ENCODE measurements at regions not wholly inside any gene's neighbourhood (a gene's known extent, or its start where the extent isn't known, plus 50 kb on each side); places are given as distances from the start of the nearest gene placed in this dataset.
"Not testable (repeated sequence)": the region's sequence is repeated elsewhere in the genome, so short reads cannot be mapped to it uniquely, and the experiment has no call there.

- H3K4me1 Mint-ChIP-seq (ENCODE audit: low read depth) = no peaks in the 10 kb centered on the region
- ATAC-seq (no peak), DNase-seq (no peak)
- H3K9me3 Mint-ChIP-seq (ENCODE audit: insufficient read depth) = no peaks in the 10 kb centered on the region
- no peak overlapping the region for H3K27ac Mint-ChIP-seq
- H3K36me3 Mint-ChIP-seq (ENCODE audit: low read depth) = no peaks in the 10 kb centered on the region
- peaks cover 3% of the 10 kb centered on the region for H3K27me3 Mint-ChIP-seq (ENCODE audit: low read depth)
- ChIA-PET CTCF (no interaction called here), POLR2A (no interaction called here)
- H3K4me3 Mint-ChIP-seq = no peak overlapping the region
These were observed 253.4 kb downstream of the SP3 start for GRCh38 chr2:173711816-173712215.

GRCh38 chr2:173713904-173714555, 251.1 kb downstream of the SP3 start:
- ChIA-PET CTCF (no interaction called here), POLR2A (no interaction called here)
- Mint-ChIP-seq H3K9me3 (ENCODE audit: insufficient read depth) (no peaks in the 10 kb centered on the region), H3K4me3 (no peak overlapping the region), H3K36me3 (ENCODE audit: low read depth) (no peaks in the 10 kb centered on the region), H3K27me3 (ENCODE audit: low read depth) (peaks cover 12% of the 10 kb centered on the region), H3K4me1 (ENCODE audit: low read depth) (no peaks in the 10 kb centered on the region), H3K27ac (no peak overlapping the region)
- DNase-seq = no peak
- no peak for ATAC-seq

GRCh38 chr2:173715441-173715840, 249.7 kb downstream of the SP3 start:
- no peaks in the 10 kb centered on the region for H3K4me1 Mint-ChIP-seq (ENCODE audit: low read depth)
- peaks cover 12% of the 10 kb centered on the region for H3K27me3 Mint-ChIP-seq (ENCODE audit: low read depth)
- ATAC-seq (no peak), DNase-seq (no peak)
- ChIA-PET CTCF (interaction anchor here (0.9 kb wide), 1 partner anchor 9 kb away, joined by 4 read pairs; no protein-coding TSS in a partner anchor), POLR2A (no interaction called here)
- no peak overlapping the region for H3K27ac Mint-ChIP-seq
- H3K9me3 Mint-ChIP-seq (ENCODE audit: insufficient read depth) = no peaks in the 10 kb centered on the region
- H3K4me3 Mint-ChIP-seq = no peak overlapping the region
- H3K36me3 Mint-ChIP-seq (ENCODE audit: low read depth) = no peaks in the 10 kb centered on the region

- Mint-ChIP-seq H3K27me3 (ENCODE audit: low read depth) (peaks cover 10% of the 10 kb centered on the region), H3K27ac (no peak overlapping the region), H3K36me3 (ENCODE audit: low read depth) (no peaks in the 10 kb centered on the region), H3K9me3 (ENCODE audit: insufficient read depth) (no peaks in the 10 kb centered on the region), H3K4me3 (no peak overlapping the region), H3K4me1 (ENCODE audit: low read depth) (no peaks in the 10 kb centered on the region)
- ChIA-PET CTCF (no interaction called here), POLR2A (no interaction called here)
- DNase-seq = no peak
- ATAC-seq = no peak
These were observed 248.6 kb downstream of the SP3 start for GRCh38 chr2:173716458-173717052.

GRCh38 chr2:173719471-173719870, 245.7 kb downstream of the SP3 start:
- CTCF ChIA-PET = no interaction called here
- H3K27me3 Mint-ChIP-seq (ENCODE audit: low read depth) = peaks cover 27% of the 10 kb centered on the region
- H3K27ac Mint-ChIP-seq = no peak overlapping the region
- no peak for DNase-seq
- H3K36me3 Mint-ChIP-seq (ENCODE audit: low read depth) = no peaks in the 10 kb centered on the region
- H3K4me3 Mint-ChIP-seq = no peak overlapping the region
- POLR2A ChIA-PET = no interaction called here
- no peaks in the 10 kb centered on the region for H3K9me3 Mint-ChIP-seq (ENCODE audit: insufficient read depth)
- H3K4me1 Mint-ChIP-seq (ENCODE audit: low read depth) = no peaks in the 10 kb centered on the region
- no peak for ATAC-seq

GRCh38 chr2:173720306-173720705, 244.9 kb downstream of the SP3 start:
- Mint-ChIP-seq H3K36me3 (ENCODE audit: low read depth) (no peaks in the 10 kb centered on the region), H3K4me1 (ENCODE audit: low read depth) (no peaks in the 10 kb centered on the region), H3K4me3 (no peak overlapping the region), H3K9me3 (ENCODE audit: insufficient read depth) (no peaks in the 10 kb centered on the region), H3K27me3 (ENCODE audit: low read depth) (peaks cover 28% of the 10 kb centered on the region), H3K27ac (no peak overlapping the region)
- CTCF ChIA-PET = no interaction called here
- no peak for DNase-seq
- no peak for ATAC-seq
- POLR2A ChIA-PET = no interaction called here

- POLR2A ChIA-PET = no interaction called here
These were observed 230.4 kb downstream of the SP3 start for GRCh38 chr2:173734797-173735196.

GRCh38 chr2:173737954-173738575, 227.1 kb downstream of the SP3 start:
- POLR2A ChIA-PET = interaction anchor here (0.6 kb wide), 1 partner anchor 9 kb away, joined by 3 read pairs; no protein-coding TSS in a partner anchor
- DNase-seq; H3K36me3 Mint-ChIP-seq (ENCODE audit: low read depth); H3K27ac Mint-ChIP-seq; H3K4me3 Mint-ChIP-seq; H3K9me3 Mint-ChIP-seq (ENCODE audit: insufficient read depth); ATAC-seq; CTCF ChIA-PET; H3K4me1 Mint-ChIP-seq (ENCODE audit: low read depth): not testable (repeated sequence)
- peaks cover 11% of the 10 kb centered on the region for H3K27me3 Mint-ChIP-seq (ENCODE audit: low read depth)

More at GRCh38 chr2:173734797-173735196, 230.4 kb downstream of the SP3 start:
- DNase-seq = no peak
- Mint-ChIP-seq H3K9me3 (ENCODE audit: insufficient read depth) (no peaks in the 10 kb centered on the region), H3K36me3 (ENCODE audit: low read depth) (no peaks in the 10 kb centered on the region), H3K4me3 (no peak overlapping the region), H3K4me1 (ENCODE audit: low read depth) (no peaks in the 10 kb centered on the region), H3K27ac (no peak overlapping the region), H3K27me3 (ENCODE audit: low read depth) (peaks cover 2% of the 10 kb centered on the region)
- CTCF ChIA-PET = no interaction called here
- ATAC-seq = no peak

- H3K27ac Mint-ChIP-seq = no peak overlapping the region
These were observed 226.2 kb downstream of the SP3 start for GRCh38 chr2:173739006-173739405.

GRCh38 chr2:173740639-173741038, 224.5 kb downstream of the SP3 start:
- no peaks in the 10 kb centered on the region for H3K4me1 Mint-ChIP-seq (ENCODE audit: low read depth)
- no peak overlapping the region for H3K4me3 Mint-ChIP-seq
- H3K27ac Mint-ChIP-seq = no peak overlapping the region
- no peaks in the 10 kb centered on the region for H3K36me3 Mint-ChIP-seq (ENCODE audit: low read depth)
- peaks cover 19% of the 10 kb centered on the region for H3K27me3 Mint-ChIP-seq (ENCODE audit: low read depth)
- DNase-seq (no peak), ATAC-seq (no peak)
- no peaks in the 10 kb centered on the region for H3K9me3 Mint-ChIP-seq (ENCODE audit: insufficient read depth)
- ChIA-PET POLR2A (no interaction called here), CTCF (no interaction called here)

More at GRCh38 chr2:173739006-173739405, 226.2 kb downstream of the SP3 start:
- H3K36me3 Mint-ChIP-seq (ENCODE audit: low read depth) = no peaks in the 10 kb centered on the region
- ChIA-PET CTCF (no interaction called here), POLR2A (no interaction called here)
- no peaks in the 10 kb centered on the region for H3K4me1 Mint-ChIP-seq (ENCODE audit: low read depth)
- no peak overlapping the region for H3K4me3 Mint-ChIP-seq
- H3K9me3 Mint-ChIP-seq (ENCODE audit: insufficient read depth) = no peaks in the 10 kb centered on the region
- ATAC-seq (no peak), DNase-seq (no peak)
- peaks cover 17% of the 10 kb centered on the region for H3K27me3 Mint-ChIP-seq (ENCODE audit: low read depth)

GRCh38 chr2:173741759-173742158, 223.4 kb downstream of the SP3 start:
- POLR2A ChIA-PET = no interaction called here
- Mint-ChIP-seq H3K4me3 (no peak overlapping the region), H3K27ac (no peak overlapping the region), H3K9me3 (ENCODE audit: insufficient read depth) (no peaks in the 10 kb centered on the region), H3K36me3 (ENCODE audit: low read depth) (no peaks in the 10 kb centered on the region), H3K27me3 (ENCODE audit: low read depth) (peaks cover 16% of the 10 kb centered on the region), H3K4me1 (ENCODE audit: low read depth) (no peaks in the 10 kb centered on the region)
- CTCF ChIA-PET = no interaction called here
- ATAC-seq (no peak), DNase-seq (no peak)

- Mint-ChIP-seq H3K36me3 (ENCODE audit: low read depth) (no peaks in the 10 kb centered on the region), H3K9me3 (ENCODE audit: insufficient read depth) (no peaks in the 10 kb centered on the region), H3K4me1 (ENCODE audit: low read depth) (no peaks in the 10 kb centered on the region), H3K27ac (no peak overlapping the region), H3K27me3 (ENCODE audit: low read depth) (peaks cover 24% of the 10 kb centered on the region), H3K4me3 (no peak overlapping the region)
- DNase-seq (no peak), ATAC-seq (no peak)
- POLR2A ChIA-PET = interaction anchor here (0.6 kb wide), 1 partner anchor 9 kb away, joined by 3 read pairs; no protein-coding TSS in a partner anchor
- CTCF ChIA-PET = no interaction called here
These were observed 218.1 kb downstream of the SP3 start for GRCh38 chr2:173747035-173747434.
